ENCODE measurements at regions not wholly inside any gene's neighbourhood (a gene's known extent, or its start where the extent isn't known, plus 50 kb on each side); places are given as distances from the start of the nearest gene placed in this dataset.

GRCh38 chr10:54853883-54854282 lies 52.9 kb upstream of the PCDH15 start:
- Mint-ChIP-seq H3K27ac (no peak overlapping the region), H3K9me3 (peaks cover 3% of the 10 kb centered on the region), H3K4me3 (no peak overlapping the region), H3K27me3 (no peaks in the 10 kb centered on the region), H3K36me3 (no peaks in the 10 kb centered on the region), H3K4me1 (no peaks in the 10 kb centered on the region)
- DNase-seq, result no peak

All from activated naive CD8-positive, alpha-beta T cell treated with anti-CD3 and anti-CD28 coated beads for 36 hours (primary cell).